Thymus (tissue), 11 donors: ENCODE measurements at regions not wholly inside any gene's neighbourhood (a gene's known extent, or its start where the extent isn't known, plus 50 kb on each side); places are given as distances from the start of the nearest gene placed in this dataset.
"Not testable (repeated sequence)": the region's sequence is repeated elsewhere in the genome, so short reads cannot be mapped to it uniquely, and the experiment has no call there.

Experiments used
- DNase-seq, 9 donors: peaks; one replicate each; pipeline ENCODE4 v3.0.0-alpha.2; 2013; ENCODE audit warnings: low spot score in 9 of 9, low read depth in 6 of 9, missing footprints in 1 of 9
- H3K27ac ChIP-seq, 2 donors: one replicate each; pipeline ENCODE4 v1.5.1; 2013; ENCODE audit warnings: control low read depth in 1 of 2, low read depth in 1 of 2, low read length in 1 of 2, mild to moderate bottlenecking in 1 of 2, moderate library complexity in 1 of 2
- H3K27me3 ChIP-seq, 2 donors: one replicate each; pipeline ENCODE4 v1.5.1; 2013; ENCODE audit warnings: low read length in 1 of 2; ENCODE audit not compliant: control insufficient read depth in 2 of 2, insufficient read depth in 1 of 2
- H3K36me3 ChIP-seq, 2 donors: one replicate each; pipeline ENCODE4 v1.5.1; 2013; ENCODE audit warnings: low read length in 1 of 2, mild to moderate bottlenecking in 1 of 2, moderate library complexity in 1 of 2; ENCODE audit not compliant: control insufficient read depth in 2 of 2, insufficient read depth in 2 of 2
- H3K4me1 ChIP-seq, 2 donors: one replicate each; pipeline ENCODE4 v1.5.1; 2013; ENCODE audit warnings: low read length in 2 of 2; ENCODE audit not compliant: control insufficient read depth in 2 of 2, insufficient read depth in 2 of 2
- H3K4me3 ChIP-seq, 2 donors: one replicate each; pipeline ENCODE4 v1.5.1; 2013; ENCODE audit warnings: low read length in 2 of 2, control low read depth in 1 of 2, mild to moderate bottlenecking in 1 of 2
- H3K9me3 ChIP-seq, 2 donors: one replicate each; pipeline ENCODE4 v1.5.1; 2013; ENCODE audit warnings: low read length in 1 of 2, mild to moderate bottlenecking in 1 of 2; ENCODE audit not compliant: control insufficient read depth in 2 of 2, insufficient read depth in 1 of 2
- WGBS: extraction: QIAGEN DNeasy Blood & Tissue Kit; methylation state at CpG from one replicate; pipeline ENCODE4 v1.1.7; 2013; 5-methylcytosine and 5-hydroxymethylcytosine counted together
- donor health status: healthy.

DNA sequence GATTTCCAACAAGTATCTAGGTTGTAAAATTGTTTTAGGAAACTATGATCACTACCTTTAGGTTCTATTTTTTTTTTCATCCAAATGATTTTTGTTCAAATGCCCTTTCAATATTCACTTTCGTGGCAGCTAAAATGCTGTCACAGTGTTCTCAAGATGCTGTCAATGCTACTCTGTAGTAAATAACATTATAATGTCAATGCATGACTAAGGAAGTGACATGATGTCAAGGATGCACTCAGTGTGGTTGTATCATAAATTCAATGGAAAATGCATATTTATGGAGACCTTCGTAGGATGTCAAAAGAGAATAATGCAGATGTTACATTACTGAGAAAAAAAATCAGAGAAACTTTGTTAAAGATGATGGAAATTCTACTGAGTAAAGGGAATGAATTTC lies 673.8 kb downstream of the ANKRD7 start:
- no peaks in the 10 kb centered on the region for H3K4me1 ChIP-seq
- H3K27me3 ChIP-seq: no peaks in the 10 kb centered on the region
- no peaks in the 10 kb centered on the region for H3K9me3 ChIP-seq
- no peak overlapping the region for H3K4me3 ChIP-seq
- H3K27ac ChIP-seq: no peak overlapping the region
- no peaks in the 10 kb centered on the region for H3K36me3 ChIP-seq
- WGBS: 90% methylated on average over 2 of the region's 2 CpGs
- no peak for DNase-seq

DNA sequence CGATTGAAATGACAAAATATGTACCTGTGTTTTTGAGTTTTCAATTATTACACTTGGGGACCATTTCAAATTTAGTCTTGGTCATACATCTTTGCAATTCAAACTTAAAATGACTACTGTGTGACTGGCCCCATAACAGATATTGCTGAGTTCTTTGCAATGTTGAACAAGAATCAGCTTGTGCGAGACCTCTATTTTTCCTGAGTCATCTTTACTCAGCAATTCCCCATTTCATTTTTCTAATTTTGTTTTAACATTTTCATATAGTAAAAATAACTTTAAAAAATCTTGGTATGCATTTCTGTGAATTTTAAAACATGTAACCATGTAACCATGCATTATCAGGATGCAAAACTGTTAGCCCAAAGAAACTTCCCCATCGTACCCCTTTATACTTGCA lies 678.1 kb downstream of the ANKRD7 start:
- WGBS: 90% methylated on average over 3 of the region's 3 CpGs
- no peak for DNase-seq
- no peaks in the 10 kb centered on the region for H3K36me3 ChIP-seq
- H3K4me1 ChIP-seq: no peaks in the 10 kb centered on the region
- no peaks in the 10 kb centered on the region for H3K9me3 ChIP-seq
- H3K4me3 ChIP-seq: no peak overlapping the region
- no peaks in the 10 kb centered on the region for H3K27me3 ChIP-seq
- H3K27ac ChIP-seq: no peak overlapping the region

DNA sequence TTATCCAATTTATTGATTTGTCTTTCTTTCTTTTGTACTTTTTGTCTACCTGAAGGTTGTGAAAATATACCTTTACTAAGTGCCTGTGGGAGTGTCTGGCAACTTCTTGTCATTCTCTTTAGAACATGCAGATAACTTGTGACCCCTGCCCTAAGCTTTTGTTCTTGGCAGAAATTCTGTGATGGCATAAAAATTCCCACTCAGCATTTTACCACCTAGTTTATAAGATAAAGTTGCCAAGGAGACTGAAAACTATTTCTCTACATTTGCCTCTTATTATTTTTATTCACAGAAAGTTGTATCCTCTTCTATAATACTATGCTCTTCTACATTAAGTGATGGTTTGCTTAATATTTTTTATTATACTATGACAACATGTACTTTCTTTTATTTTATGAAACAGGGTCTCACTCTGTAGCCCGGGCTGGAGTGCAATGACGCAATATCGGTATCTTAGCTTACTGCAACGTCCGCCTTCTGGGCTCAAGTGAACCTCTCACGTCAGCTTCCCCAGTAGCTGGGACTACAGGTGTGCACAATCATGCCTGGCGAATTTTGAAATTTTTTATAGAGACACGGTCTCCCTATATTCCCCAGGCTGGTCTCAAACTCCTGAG lies 683.5 kb downstream of the ANKRD7 start:
- no peaks in the 10 kb centered on the region for H3K27me3 ChIP-seq
- H3K27ac ChIP-seq: no peak overlapping the region
- no peak for DNase-seq
- H3K9me3 ChIP-seq: no peaks in the 10 kb centered on the region
- H3K4me1 ChIP-seq: no peaks in the 10 kb centered on the region
- no peak overlapping the region for H3K4me3 ChIP-seq
- H3K36me3 ChIP-seq: no peaks in the 10 kb centered on the region
- 95% methylated on average over 8 of the region's 8 CpGs for WGBS

DNA sequence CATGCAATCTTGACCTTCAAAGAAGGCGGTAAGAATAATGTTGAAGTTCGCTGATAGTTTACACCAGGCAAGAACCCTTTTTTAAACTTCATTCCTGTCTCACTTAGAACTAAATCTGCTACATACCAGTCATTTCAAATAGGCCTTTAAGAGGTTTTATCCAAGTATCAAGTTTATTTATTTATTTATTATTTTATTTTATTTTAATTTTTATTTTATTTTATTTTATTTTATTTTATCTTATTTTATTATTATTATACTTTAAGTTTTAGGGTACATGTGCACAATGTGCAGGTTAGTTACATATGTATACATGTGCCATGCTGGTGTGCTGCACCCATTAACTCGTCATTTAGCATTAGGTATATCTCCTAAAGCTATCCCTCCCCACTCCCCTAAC lies 691.6 kb downstream of the ANKRD7 start:
- not testable (repeated sequence) for H3K9me3 ChIP-seq, H3K4me1 ChIP-seq, H3K4me3 ChIP-seq, H3K36me3 ChIP-seq, H3K27me3 ChIP-seq, DNase-seq, H3K27ac ChIP-seq
- WGBS: 95% methylated on average over 2 of the region's 3 CpGs

DNA sequence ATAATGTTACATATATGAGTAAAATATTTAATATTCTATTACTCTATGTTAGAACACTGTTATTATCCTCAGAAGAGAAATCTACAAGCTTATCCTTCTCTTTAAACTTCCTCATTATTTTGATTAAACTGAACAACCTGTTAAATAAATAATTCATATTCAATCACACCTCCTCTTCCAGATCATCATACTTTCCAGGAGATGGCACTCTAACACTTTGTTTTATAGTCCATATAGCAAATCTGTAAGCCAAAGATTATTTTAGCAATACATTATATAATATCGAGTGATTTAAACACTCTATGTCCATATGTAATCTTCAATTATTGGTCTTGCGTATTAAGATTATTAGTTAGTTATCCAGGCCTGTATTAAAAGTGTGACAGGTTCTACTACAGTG lies 694.1 kb downstream of the ANKRD7 start:
- no peak for DNase-seq
- no peaks in the 10 kb centered on the region for H3K9me3 ChIP-seq
- no peaks in the 10 kb centered on the region for H3K4me1 ChIP-seq
- no peak overlapping the region for H3K27ac ChIP-seq
- no peak overlapping the region for H3K4me3 ChIP-seq
- 91% methylated on average over 2 of the region's 2 CpGs for WGBS
- no peaks in the 10 kb centered on the region for H3K27me3 ChIP-seq
- H3K36me3 ChIP-seq: no peaks in the 10 kb centered on the region

DNA sequence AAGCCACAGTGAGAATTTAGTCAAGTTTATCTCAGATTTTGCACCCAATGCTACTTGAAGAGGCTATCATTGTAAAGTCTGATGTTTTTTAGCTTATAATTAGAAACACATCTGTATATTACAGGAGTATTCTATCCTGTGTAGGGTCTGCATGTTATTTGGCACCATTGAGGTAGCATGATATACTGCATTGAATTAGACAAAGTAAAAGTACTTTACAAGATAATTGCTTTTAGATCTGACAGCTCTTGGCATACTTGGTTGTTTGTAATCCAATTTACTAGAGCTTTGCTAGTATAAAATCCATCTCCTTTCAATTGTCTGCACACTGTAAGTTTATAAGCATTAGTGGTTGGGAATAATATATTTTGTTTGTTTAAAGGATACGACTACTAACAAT lies 714.3 kb downstream of the ANKRD7 start:
- WGBS: 95% methylated on average over 1 of the region's 1 CpG
- Histone ChIP-seq H3K27ac (no peak overlapping the region), H3K4me3 (no peak overlapping the region), H3K9me3 (no peaks in the 10 kb centered on the region), H3K4me1 (no peaks in the 10 kb centered on the region), H3K27me3 (no peaks in the 10 kb centered on the region), H3K36me3 (no peaks in the 10 kb centered on the region)
- DNase-seq: no peak

DNA sequence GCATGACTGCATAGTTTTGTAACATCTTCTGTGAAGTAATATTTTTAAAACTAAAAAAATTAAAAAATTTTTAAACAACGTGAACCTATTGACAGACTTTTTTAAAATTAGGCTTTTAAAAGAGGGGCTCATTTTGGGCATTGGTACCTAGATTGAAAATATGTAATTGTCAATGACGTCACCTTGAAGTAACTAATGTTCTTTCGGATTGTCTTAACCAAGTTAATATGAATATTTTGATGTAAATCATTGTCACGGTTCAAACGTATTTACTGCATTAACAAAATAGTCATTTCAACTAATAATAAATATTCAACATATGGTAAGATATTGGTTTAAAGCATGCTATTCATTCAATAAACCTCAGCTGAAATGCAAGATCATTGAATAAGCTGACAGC lies 719.8 kb downstream of the ANKRD7 start:
- 93% methylated on average over 5 of the region's 5 CpGs for WGBS
- Histone ChIP-seq H3K4me3 (no peak overlapping the region), H3K9me3 (no peaks in the 10 kb centered on the region), H3K27me3 (no peaks in the 10 kb centered on the region), H3K4me1 (no peaks in the 10 kb centered on the region), H3K27ac (no peak overlapping the region), H3K36me3 (no peaks in the 10 kb centered on the region)
- DNase-seq: no peak

DNA sequence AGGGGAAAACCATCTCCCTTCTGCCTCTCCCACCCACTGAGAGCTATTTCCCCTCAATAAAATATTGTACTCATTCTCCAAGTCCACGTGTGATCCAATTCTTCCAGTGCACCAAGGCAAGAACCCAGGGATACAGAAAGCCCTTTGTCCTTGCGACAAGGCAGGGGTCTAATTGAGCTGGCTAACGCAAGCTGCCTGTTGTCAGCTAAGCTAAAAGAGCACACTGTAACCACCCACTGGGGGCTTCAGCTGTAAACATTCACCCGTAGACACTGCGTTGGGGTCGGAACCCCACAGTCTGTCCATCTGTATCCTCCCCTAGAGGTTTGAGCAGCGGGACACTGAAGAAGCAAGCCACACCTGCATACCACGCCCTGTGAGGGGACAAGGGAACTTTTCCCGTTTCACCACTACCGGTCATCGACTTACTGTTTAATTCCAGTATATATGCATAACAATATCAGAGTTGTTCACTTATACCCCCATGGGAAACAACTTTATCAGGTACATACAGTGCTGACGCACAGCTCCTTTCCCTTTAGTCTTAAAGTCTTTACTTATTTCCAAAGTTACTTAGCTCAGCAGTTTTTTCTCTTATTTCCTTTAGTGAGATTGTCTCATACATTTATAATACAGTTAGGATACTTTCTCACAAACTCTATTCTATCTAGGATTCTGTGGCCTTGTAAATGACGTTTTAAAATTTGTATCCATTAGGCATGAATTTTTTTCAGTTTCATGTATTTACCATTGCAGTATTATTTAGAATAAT lies 721.6 kb downstream of the ANKRD7 start:
- WGBS: 94% methylated on average over 13 of the region's 13 CpGs
- no peaks in the 10 kb centered on the region for H3K27me3 ChIP-seq
- no peak overlapping the region for H3K4me3 ChIP-seq

DNA sequence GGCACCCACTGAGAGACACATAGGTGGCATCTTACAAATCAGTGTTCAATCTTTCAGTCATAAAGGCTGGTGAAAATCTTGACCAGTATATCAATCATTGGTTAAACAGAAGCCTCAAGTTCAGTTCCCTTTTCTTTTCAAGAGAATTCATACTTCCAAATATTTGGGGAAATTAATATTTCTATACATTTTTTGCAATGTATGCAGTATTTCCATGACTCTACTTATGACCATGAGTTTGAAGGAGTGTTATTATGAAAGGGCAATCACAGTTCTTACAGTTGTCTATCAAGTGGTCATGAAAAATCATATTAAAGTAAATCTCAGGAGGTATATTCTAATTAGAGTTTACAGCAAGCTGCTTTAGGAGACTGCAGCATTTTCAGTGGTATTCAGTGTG lies 724.0 kb downstream of the ANKRD7 start:
- no peak for DNase-seq
- Histone ChIP-seq H3K4me1 (no peaks in the 10 kb centered on the region), H3K27me3 (no peaks in the 10 kb centered on the region), H3K36me3 (no peaks in the 10 kb centered on the region), H3K9me3 (no peaks in the 10 kb centered on the region), H3K27ac (no peak overlapping the region), H3K4me3 (no peak overlapping the region)

More for the DNA sequence above, 721.6 kb downstream of the ANKRD7 start:
- Histone ChIP-seq H3K9me3 (no peaks in the 10 kb centered on the region), H3K4me1 (no peaks in the 10 kb centered on the region), H3K27ac (no peak overlapping the region), H3K36me3 (no peaks in the 10 kb centered on the region)
- DNase-seq: no peak
